A673 (cell line): ENCODE measurements at regions not wholly inside any gene's neighbourhood (a gene's known extent, or its start where the extent isn't known, plus 50 kb on each side); places are given as distances from the start of the nearest gene placed in this dataset.

Source experiments
- EZH2 ChIP-seq: fragments of 200-600 bp; sonication (generic); IDR thresholded peaks from 2 replicates; pipeline ENCODE4 v1.6.1; 2017; ENCODE audit warnings: borderline replicate concordance, low read depth, mild to moderate bottlenecking, mixed read lengths, antibody characterized with exemption, low read length; ENCODE audit not compliant: poor library complexity, severe bottlenecking
- TF ChIP-seq, protein P1 (sequence below): fragments of 300-800, 200-600 bp; sonication (generic); conservative IDR thresholded peaks from 2 replicates; pipeline ENCODE4 v1.5.1; 2017; ENCODE audit warnings: low read depth, mild to moderate bottlenecking, antibody characterized with exemption, low read length, moderate library complexity, mixed read lengths

DNA sequence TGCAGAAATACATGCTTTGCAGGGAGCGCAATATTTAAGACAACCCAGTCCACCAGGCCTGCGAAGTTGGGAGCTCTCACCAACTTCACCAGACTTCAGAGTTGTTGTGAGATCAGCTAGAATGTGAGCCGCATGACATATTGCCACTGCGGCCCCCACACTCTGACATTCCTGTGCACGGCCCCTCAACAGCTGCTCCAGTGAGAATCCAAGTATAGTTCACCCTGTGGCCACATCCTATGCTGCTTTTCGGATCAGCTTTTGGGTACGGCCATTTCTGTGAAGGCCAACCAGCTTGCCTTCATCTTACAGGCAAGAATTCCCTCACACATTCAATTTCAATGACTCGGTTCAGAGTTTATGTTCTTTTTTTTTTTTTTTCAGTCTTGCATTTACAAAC, 177.8 kb downstream of the SOX11 start:
- TF ChIP-seq EZH2: no peak
- TF ChIP-seq, protein P1, sequence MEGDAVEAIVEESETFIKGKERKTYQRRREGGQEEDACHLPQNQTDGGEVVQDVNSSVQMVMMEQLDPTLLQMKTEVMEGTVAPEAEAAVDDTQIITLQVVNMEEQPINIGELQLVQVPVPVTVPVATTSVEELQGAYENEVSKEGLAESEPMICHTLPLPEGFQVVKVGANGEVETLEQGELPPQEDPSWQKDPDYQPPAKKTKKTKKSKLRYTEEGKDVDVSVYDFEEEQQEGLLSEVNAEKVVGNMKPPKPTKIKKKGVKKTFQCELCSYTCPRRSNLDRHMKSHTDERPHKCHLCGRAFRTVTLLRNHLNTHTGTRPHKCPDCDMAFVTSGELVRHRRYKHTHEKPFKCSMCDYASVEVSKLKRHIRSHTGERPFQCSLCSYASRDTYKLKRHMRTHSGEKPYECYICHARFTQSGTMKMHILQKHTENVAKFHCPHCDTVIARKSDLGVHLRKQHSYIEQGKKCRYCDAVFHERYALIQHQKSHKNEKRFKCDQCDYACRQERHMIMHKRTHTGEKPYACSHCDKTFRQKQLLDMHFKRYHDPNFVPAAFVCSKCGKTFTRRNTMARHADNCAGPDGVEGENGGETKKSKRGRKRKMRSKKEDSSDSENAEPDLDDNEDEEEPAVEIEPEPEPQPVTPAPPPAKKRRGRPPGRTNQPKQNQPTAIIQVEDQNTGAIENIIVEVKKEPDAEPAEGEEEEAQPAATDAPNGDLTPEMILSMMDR: no peak
